Smooth muscle cell (in vitro differentiated cells): ENCODE measurements at regions not wholly inside any gene's neighbourhood (a gene's known extent, or its start where the extent isn't known, plus 50 kb on each side); places are given as distances from the start of the nearest gene placed in this dataset.

Source experiments
- DNase-seq: peaks from one replicate; lab custom pipeline; 2025; ENCODE audit not compliant: unreplicated experiment; lab: John Stamatoyannopoulos, UW
- H2AFZ ChIP-seq: fragments of 200-600 bp; sonication (generic); 2 replicates; pipeline ENCODE4 v1.6.0; 2016; ENCODE audit warnings: antibody characterized with exemption, low read depth, mild to moderate bottlenecking
- H3F3A ChIP-seq: fragments of 200-600 bp; sonication (generic); 2 replicates; pipeline ENCODE4 v1.6.0; 2017; ENCODE audit warnings: antibody characterized with exemption, low read depth
- H3K27ac ChIP-seq: fragments of 200-600 bp; sonication (generic); 2 replicates; pipeline ENCODE4 v1.5.1; 2016; ENCODE audit warnings: low read depth, mild to moderate bottlenecking
- H3K27me3 ChIP-seq: fragments of 200-600 bp; sonication (generic); 2 replicates; pipeline ENCODE4 v1.6.1; 2016; ENCODE audit warnings: low read depth, mild to moderate bottlenecking
- H3K36me3 ChIP-seq: fragments of 200-600 bp; sonication (generic); 2 replicates; pipeline ENCODE4 v1.5.1; 2016; ENCODE audit warnings: low read depth
- H3K4me1 ChIP-seq: fragments of 200-600 bp; sonication (generic); 2 replicates; pipeline ENCODE4 v1.5.1; 2016; ENCODE audit warnings: low read depth
- H3K4me2 ChIP-seq: fragments of 200-600 bp; sonication (generic); 2 replicates; pipeline ENCODE4 v1.6.0; 2016; ENCODE audit warnings: mild to moderate bottlenecking
- H3K4me3 ChIP-seq: fragments of 200-600 bp; sonication (generic); 2 replicates; pipeline ENCODE4 v1.5.1; 2016; ENCODE audit warnings: mild to moderate bottlenecking
- H3K79me2 ChIP-seq: fragments of 200-600 bp; sonication (generic); 2 replicates; pipeline ENCODE4 v1.6.0; 2016; ENCODE audit warnings: low read depth, mild to moderate bottlenecking
- H3K9ac ChIP-seq: fragments of 200-600 bp; sonication (generic); 2 replicates; pipeline ENCODE4 v1.6.0; 2016; ENCODE audit warnings: low read depth
- H3K9me3 ChIP-seq: fragments of 200-600 bp; sonication (generic); replicated peaks from 2 replicates; pipeline ENCODE4 v1.5.1; 2016; ENCODE audit warnings: low read depth
- H4K20me1 ChIP-seq: fragments of 200-600 bp; sonication (generic); 2 replicates; pipeline ENCODE4 v1.6.0; 2016; ENCODE audit warnings: low read depth
- WGBS: methylation state at CpG from one replicate; pipeline ENCODE4 v1.1.7; 2016; ENCODE audit warnings: low lambda C conversion rate; 5-methylcytosine and 5-hydroxymethylcytosine counted together
- TF ChIP-seq, protein P1 (sequence below): fragments of 200-600 bp; sonication (generic); IDR thresholded peaks from 2 replicates; pipeline ENCODE4 v1.5.1; 2017; ENCODE audit warnings: borderline replicate concordance, mild to moderate bottlenecking, antibody characterized with exemption; ENCODE audit not compliant: insufficient read depth, poor library complexity, severe bottlenecking

DNA sequence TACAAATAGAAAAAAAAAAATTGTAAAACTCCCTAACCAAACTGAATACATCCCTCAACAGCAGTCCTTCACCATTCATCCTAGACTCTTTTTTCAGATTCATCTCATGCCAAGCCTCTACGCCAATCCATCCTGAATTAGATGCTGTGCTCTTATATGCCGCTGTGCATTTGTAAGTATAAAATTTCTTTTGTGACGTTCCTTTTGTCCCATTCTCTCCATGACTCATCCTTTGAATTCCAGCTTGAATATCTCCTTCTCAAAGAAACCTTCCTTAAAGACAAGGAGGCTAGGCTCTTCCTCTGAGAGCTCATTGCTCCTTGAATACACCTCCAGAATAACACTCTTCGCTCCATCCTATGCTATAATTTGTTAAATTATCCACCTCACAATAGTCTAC is 359.2 kb downstream of the RMST start:
- Histone ChIP-seq H3K4me3 (no peak overlapping the region), H3F3A (no peaks in the 10 kb centered on the region), H3K9me3 (no peaks in the 10 kb centered on the region), H3K9ac (no peak overlapping the region), H3K4me1 (no peaks in the 10 kb centered on the region), H3K36me3 (no peaks in the 10 kb centered on the region), H4K20me1 (no peaks in the 10 kb centered on the region), H3K4me2 (no peak overlapping the region), H3K27me3 (no peaks in the 10 kb centered on the region), H3K27ac (no peak overlapping the region), H3K79me2 (no peaks in the 10 kb centered on the region), H2AFZ (no peak overlapping the region)
- TF ChIP-seq, protein P1, sequence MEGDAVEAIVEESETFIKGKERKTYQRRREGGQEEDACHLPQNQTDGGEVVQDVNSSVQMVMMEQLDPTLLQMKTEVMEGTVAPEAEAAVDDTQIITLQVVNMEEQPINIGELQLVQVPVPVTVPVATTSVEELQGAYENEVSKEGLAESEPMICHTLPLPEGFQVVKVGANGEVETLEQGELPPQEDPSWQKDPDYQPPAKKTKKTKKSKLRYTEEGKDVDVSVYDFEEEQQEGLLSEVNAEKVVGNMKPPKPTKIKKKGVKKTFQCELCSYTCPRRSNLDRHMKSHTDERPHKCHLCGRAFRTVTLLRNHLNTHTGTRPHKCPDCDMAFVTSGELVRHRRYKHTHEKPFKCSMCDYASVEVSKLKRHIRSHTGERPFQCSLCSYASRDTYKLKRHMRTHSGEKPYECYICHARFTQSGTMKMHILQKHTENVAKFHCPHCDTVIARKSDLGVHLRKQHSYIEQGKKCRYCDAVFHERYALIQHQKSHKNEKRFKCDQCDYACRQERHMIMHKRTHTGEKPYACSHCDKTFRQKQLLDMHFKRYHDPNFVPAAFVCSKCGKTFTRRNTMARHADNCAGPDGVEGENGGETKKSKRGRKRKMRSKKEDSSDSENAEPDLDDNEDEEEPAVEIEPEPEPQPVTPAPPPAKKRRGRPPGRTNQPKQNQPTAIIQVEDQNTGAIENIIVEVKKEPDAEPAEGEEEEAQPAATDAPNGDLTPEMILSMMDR = no peak
- DNase-seq = no peak
- 84% methylated on average over 4 of the region's 4 CpGs for WGBS

DNA sequence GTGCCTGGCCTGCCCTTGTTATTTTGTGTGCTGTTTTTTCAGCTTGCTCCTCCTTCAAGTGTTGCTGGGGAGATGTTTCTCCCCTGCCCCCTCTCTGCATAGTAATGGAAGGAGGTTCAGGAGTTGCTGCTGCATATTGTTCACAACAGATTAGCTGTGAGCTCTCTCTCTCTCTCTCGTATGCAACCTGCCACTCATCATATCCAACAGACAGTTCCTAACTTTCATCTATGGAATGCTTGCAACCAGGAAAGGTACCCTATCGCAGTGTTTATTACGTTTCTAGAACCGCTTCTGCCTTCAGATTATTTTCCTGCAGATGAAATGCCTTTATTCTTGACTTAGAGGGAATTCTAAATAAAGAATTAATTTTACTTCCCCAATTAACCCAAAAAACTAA is 372.9 kb downstream of the RMST start:
- 91% methylated on average over 4 of the region's 4 CpGs for WGBS
- no peaks in the 10 kb centered on the region for H3K27me3 ChIP-seq
- TF ChIP-seq, protein P1 = no peak
- no peak overlapping the region for H3K4me3 ChIP-seq
- H2AFZ ChIP-seq = no peak overlapping the region
- H4K20me1 ChIP-seq = no peaks in the 10 kb centered on the region
- H3K27ac ChIP-seq = no peak overlapping the region
- no peaks in the 10 kb centered on the region for H3K36me3 ChIP-seq
- H3F3A ChIP-seq = no peaks in the 10 kb centered on the region
- no peak overlapping the region for H3K4me2 ChIP-seq
- DNase-seq = no peak
- no peaks in the 10 kb centered on the region for H3K4me1 ChIP-seq
- no peak overlapping the region for H3K9ac ChIP-seq
- no peaks in the 10 kb centered on the region for H3K9me3 ChIP-seq
- no peaks in the 10 kb centered on the region for H3K79me2 ChIP-seq

DNA sequence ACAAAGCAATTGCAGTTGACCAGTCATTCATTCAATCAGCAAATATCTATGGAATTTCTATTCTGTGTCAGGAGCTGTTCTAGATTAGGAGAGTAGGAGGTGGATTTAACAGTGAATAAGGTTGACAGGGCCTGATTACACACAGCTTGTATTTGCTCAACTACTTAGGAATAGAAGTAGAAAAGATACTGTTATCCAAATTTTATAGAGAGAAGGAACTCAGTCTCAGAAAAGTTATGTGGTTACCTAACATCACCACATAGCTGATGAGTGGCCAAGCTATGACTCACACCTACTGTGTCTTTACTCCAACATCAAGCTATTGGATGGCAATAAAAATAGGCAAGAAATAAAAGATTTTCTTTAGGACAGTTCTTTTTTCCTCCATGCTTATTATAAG is 374.8 kb downstream of the RMST start:
- H3K4me2 ChIP-seq = peak overlapping the region; percentile 60
- H3K36me3 ChIP-seq = no peaks in the 10 kb centered on the region
- H4K20me1 ChIP-seq = no peaks in the 10 kb centered on the region
- H3K27ac ChIP-seq = peak overlapping the region; percentile 10
- H3K4me1 ChIP-seq = peaks cover 13% of the 10 kb centered on the region
- TF ChIP-seq, protein P1 = no peak
- H3K79me2 ChIP-seq = no peaks in the 10 kb centered on the region
- no peak overlapping the region for H3K9ac ChIP-seq
- H3K9me3 ChIP-seq = no peaks in the 10 kb centered on the region
- H3K4me3 ChIP-seq = no peak overlapping the region
- no peak for DNase-seq
- no peak overlapping the region for H2AFZ ChIP-seq
- no peaks in the 10 kb centered on the region for H3F3A ChIP-seq
- no peaks in the 10 kb centered on the region for H3K27me3 ChIP-seq

DNA sequence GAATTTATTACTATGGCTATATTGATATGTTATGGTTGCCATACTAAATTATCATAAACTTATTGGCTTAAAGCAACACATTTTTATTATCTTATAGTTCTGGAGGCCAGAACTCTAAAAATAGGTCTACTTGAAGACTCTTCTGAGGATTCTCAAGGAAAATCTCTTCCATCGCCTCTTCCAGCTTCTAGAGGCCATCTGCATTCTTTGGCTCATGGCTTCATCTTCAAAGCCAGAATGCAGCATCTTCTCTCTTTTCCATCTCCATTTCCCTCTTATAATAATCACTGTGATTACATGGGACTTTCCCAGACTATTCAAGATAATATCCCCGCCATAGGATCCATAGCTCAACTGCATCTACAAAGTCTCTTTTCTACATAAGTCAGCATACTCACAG is 385.4 kb downstream of the RMST start:
- no peaks in the 10 kb centered on the region for H3K4me1 ChIP-seq
- no peak overlapping the region for H3K4me2 ChIP-seq
- no peaks in the 10 kb centered on the region for H3K36me3 ChIP-seq
- H3F3A ChIP-seq = no peaks in the 10 kb centered on the region
- DNase-seq = no peak
- no peak overlapping the region for H3K27ac ChIP-seq
- H3K9ac ChIP-seq = no peak overlapping the region
- H3K4me3 ChIP-seq = no peak overlapping the region
- WGBS = 91% methylated on average over 2 of the region's 2 CpGs
- H3K27me3 ChIP-seq = no peaks in the 10 kb centered on the region
- no peaks in the 10 kb centered on the region for H4K20me1 ChIP-seq
- no peak overlapping the region for H2AFZ ChIP-seq
- no peaks in the 10 kb centered on the region for H3K79me2 ChIP-seq
- H3K9me3 ChIP-seq = no peaks in the 10 kb centered on the region
- TF ChIP-seq, protein P1 = no peak
